Left lung (tissue), 4 donors: ENCODE measurements at regions not wholly inside any gene's neighbourhood (a gene's known extent, or its start where the extent isn't known, plus 50 kb on each side); places are given as distances from the start of the nearest gene placed in this dataset.

ENCODE experiments used
- ATAC-seq: fragments of 200-7000 bp; cut with Tn5 transposase; one replicate; pipeline ENCODE4 v1.9.1; 2020; ENCODE audit warnings: moderate library complexity
- DNase-seq, 4 donors: peaks; one replicate each; pipeline ENCODE4 v3.0.0-alpha.2; 2013 to 2020
- H3K27ac ChIP-seq, 2 donors: fragments of 200-600 bp; sonication (generic) in 1 of 2; one replicate each; pipeline versions ENCODE4 v1.5.0 to v1.8.0; 2020 to 2021
- H3K27me3 ChIP-seq, 2 donors: fragments of 200-600 bp; sonication (generic) in 1 of 2; one replicate each; pipeline versions ENCODE4 v1.5.0 to v1.8.0; 2020 to 2021
- H3K36me3 ChIP-seq, 2 donors: fragments of 200-600 bp; sonication (generic) in 1 of 2; one replicate each; pipeline versions ENCODE4 v1.5.0 to v1.8.0; 2020 to 2021
- H3K4me1 ChIP-seq, 2 donors: fragments of 200-600 bp; one replicate each; pipeline ENCODE4 v1.8.0; 2021
- H3K4me3 ChIP-seq, 2 donors: fragments of 200-600 bp; sonication (generic) in 1 of 2; one replicate each; pipeline versions ENCODE4 v1.5.0 to v1.8.0; 2020 to 2021; ENCODE audit warnings: mild to moderate bottlenecking in 1 of 2
- H3K9me3 ChIP-seq, 2 donors: fragments of 200-600 bp; sonication (generic) in 1 of 2; one replicate each; pipeline versions ENCODE4 v1.5.0 to v1.8.0; 2020 to 2021
- CTCF ChIP-seq, 2 donors: fragments of 200-600 bp; sonication (generic) in 1 of 2; IDR thresholded peaks; one replicate each; pipeline versions ENCODE4 v1.5.0 to v1.8.0; 2021; ENCODE audit warnings: antibody characterized with exemption in 2 of 2
- intact Hi-C, 2 donors: fragments of 100-400 bp; cut with DNase I; formaldehyde crosslinking; loops; one replicate each; pipeline versions ENCODE4 v1.11.2 to v1.14.2; 2022
- donor health status: DM: no; HTN: yes; CAD: no.
- donor health status: DM: no; HTN: no; CAD: no.

GRCh38 chr2:9141706-9142460 lies 64.7 kb upstream of the ASAP2 start:
- ATAC-seq = no peak
- peaks cover 5 to 16% of the 10 kb centered on the region in 2 donors for H3K4me1 ChIP-seq
- no peak for TF ChIP-seq CTCF (IDR thresholded peaks at IDR 0.05)
- intact Hi-C loops = loop anchor here in 1 of 2 donors (10.0 kb wide), 1 partner anchor 233 kb away; no protein-coding TSS in a partner anchor
- no peaks in the 10 kb centered on the region for H3K36me3 ChIP-seq
- H3K9me3 ChIP-seq = no peaks in the 10 kb centered on the region
- DNase-seq = no peak
- no peaks in the 10 kb centered on the region for H3K27me3 ChIP-seq
- H3K27ac ChIP-seq = no peak overlapping the region
- no peak overlapping the region for H3K4me3 ChIP-seq

- Histone ChIP-seq H3K27ac (no peak overlapping the region), H3K36me3 (no peaks in the 10 kb centered on the region), H3K4me3 (no peak overlapping the region), H3K27me3 (no peaks in the 10 kb centered on the region), H3K4me1 (peaks cover 5 to 16% of the 10 kb centered on the region in 2 donors), H3K9me3 (no peaks in the 10 kb centered on the region)
- DNase-seq (no peak), ATAC-seq (no peak)
- intact Hi-C loops = loop anchor here in 1 of 2 donors (10.0 kb wide), 1 partner anchor 234 kb away; no protein-coding TSS in a partner anchor
- no peak for TF ChIP-seq CTCF (IDR thresholded peaks at IDR 0.05)
These were observed 65.4 kb upstream of the ASAP2 start for GRCh38 chr2:9141091-9141667.

- ATAC-seq (no peak), DNase-seq (no peak)
- Histone ChIP-seq H3K9me3 (no peaks in the 10 kb centered on the region), H3K36me3 (no peaks in the 10 kb centered on the region), H3K4me3 (no peak overlapping the region), H3K27ac (no peak overlapping the region), H3K27me3 (no peaks in the 10 kb centered on the region), H3K4me1 (peaks cover 5 to 16% of the 10 kb centered on the region in 2 donors)
- intact Hi-C loops = loop anchor here in 1 of 2 donors (10.0 kb wide), 1 partner anchor 234 kb away; no protein-coding TSS in a partner anchor
- no peak for TF ChIP-seq CTCF (IDR thresholded peaks at IDR 0.05)
These were observed 66.0 kb upstream of the ASAP2 start for GRCh38 chr2:9140645-9141044.

- no peaks in the 10 kb centered on the region for H3K36me3 ChIP-seq
- H3K27ac ChIP-seq = no peak overlapping the region
- intact Hi-C loops = loop anchor here in 1 of 2 donors (10.0 kb wide), 2 partner anchors 235 to 265 kb away; no protein-coding TSS in a partner anchor
- H3K4me1 ChIP-seq = peaks cover 5 to 16% of the 10 kb centered on the region in 2 donors
- H3K27me3 ChIP-seq = no peaks in the 10 kb centered on the region
- H3K4me3 ChIP-seq = no peak overlapping the region
- peak; percentile 50 for ATAC-seq
- H3K9me3 ChIP-seq = no peaks in the 10 kb centered on the region
- TF ChIP-seq CTCF (IDR thresholded peaks at IDR 0.05) = peak; percentile 75 to 87
- peak; percentile 49 to 92 (median 70) for DNase-seq
These were observed 66.8 kb upstream of the ASAP2 start for GRCh38 chr2:9139491-9140443.
